Smooth muscle cell (in vitro differentiated cells): ENCODE measurements at regions not wholly inside any gene's neighbourhood (a gene's known extent, or its start where the extent isn't known, plus 50 kb on each side); places are given as distances from the start of the nearest gene placed in this dataset.
"Not testable (repeated sequence)": the region's sequence is repeated elsewhere in the genome, so short reads cannot be mapped to it uniquely, and the experiment has no call there.

ENCODE experiments used
- DNase-seq: peaks from one replicate; lab custom pipeline; 2025; ENCODE audit not compliant: unreplicated experiment; lab: John Stamatoyannopoulos, UW
- H2AFZ ChIP-seq: fragments of 200-600 bp; sonication (generic); 2 replicates; pipeline ENCODE4 v1.6.0; 2016; ENCODE audit warnings: antibody characterized with exemption, low read depth, mild to moderate bottlenecking
- H3F3A ChIP-seq: fragments of 200-600 bp; sonication (generic); 2 replicates; pipeline ENCODE4 v1.6.0; 2017; ENCODE audit warnings: antibody characterized with exemption, low read depth
- H3K27ac ChIP-seq: fragments of 200-600 bp; sonication (generic); 2 replicates; pipeline ENCODE4 v1.5.1; 2016; ENCODE audit warnings: low read depth, mild to moderate bottlenecking
- H3K27me3 ChIP-seq: fragments of 200-600 bp; sonication (generic); 2 replicates; pipeline ENCODE4 v1.6.1; 2016; ENCODE audit warnings: low read depth, mild to moderate bottlenecking
- H3K36me3 ChIP-seq: fragments of 200-600 bp; sonication (generic); 2 replicates; pipeline ENCODE4 v1.5.1; 2016; ENCODE audit warnings: low read depth
- H3K4me1 ChIP-seq: fragments of 200-600 bp; sonication (generic); 2 replicates; pipeline ENCODE4 v1.5.1; 2016; ENCODE audit warnings: low read depth
- H3K4me2 ChIP-seq: fragments of 200-600 bp; sonication (generic); 2 replicates; pipeline ENCODE4 v1.6.0; 2016; ENCODE audit warnings: mild to moderate bottlenecking
- H3K4me3 ChIP-seq: fragments of 200-600 bp; sonication (generic); 2 replicates; pipeline ENCODE4 v1.5.1; 2016; ENCODE audit warnings: mild to moderate bottlenecking
- H3K79me2 ChIP-seq: fragments of 200-600 bp; sonication (generic); 2 replicates; pipeline ENCODE4 v1.6.0; 2016; ENCODE audit warnings: low read depth, mild to moderate bottlenecking
- H3K9ac ChIP-seq: fragments of 200-600 bp; sonication (generic); 2 replicates; pipeline ENCODE4 v1.6.0; 2016; ENCODE audit warnings: low read depth
- H3K9me3 ChIP-seq: fragments of 200-600 bp; sonication (generic); replicated peaks from 2 replicates; pipeline ENCODE4 v1.5.1; 2016; ENCODE audit warnings: low read depth
- H4K20me1 ChIP-seq: fragments of 200-600 bp; sonication (generic); 2 replicates; pipeline ENCODE4 v1.6.0; 2016; ENCODE audit warnings: low read depth
- WGBS: methylation state at CpG from one replicate; pipeline ENCODE4 v1.1.7; 2016; ENCODE audit warnings: low lambda C conversion rate; 5-methylcytosine and 5-hydroxymethylcytosine counted together
- TF ChIP-seq, protein P1 (sequence below): fragments of 200-600 bp; sonication (generic); IDR thresholded peaks from 2 replicates; pipeline ENCODE4 v1.5.1; 2017; ENCODE audit warnings: borderline replicate concordance, mild to moderate bottlenecking, antibody characterized with exemption; ENCODE audit not compliant: insufficient read depth, poor library complexity, severe bottlenecking

DNA sequence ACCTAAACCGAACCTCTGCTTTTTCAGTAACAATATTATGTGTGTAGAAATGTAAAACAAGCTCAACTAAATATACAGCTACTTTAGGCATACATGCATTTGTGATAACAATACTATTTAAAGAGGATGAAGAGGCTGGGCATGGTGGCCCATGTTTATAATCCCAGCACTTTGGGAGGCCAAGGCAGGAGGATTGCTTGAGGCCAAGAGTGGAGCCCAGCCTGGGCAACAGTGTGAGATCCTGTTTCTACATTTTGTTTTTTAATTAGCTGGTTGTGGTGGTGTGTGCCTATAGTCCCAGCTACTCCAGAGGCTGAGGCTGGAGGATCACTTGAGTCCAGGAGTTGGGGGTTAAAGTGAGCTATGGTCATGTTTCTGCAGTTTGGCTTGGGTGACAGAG, 73.6 kb upstream of the LYPLAL1 start:
- no peaks in the 10 kb centered on the region for H4K20me1 ChIP-seq
- TF ChIP-seq, protein P1, sequence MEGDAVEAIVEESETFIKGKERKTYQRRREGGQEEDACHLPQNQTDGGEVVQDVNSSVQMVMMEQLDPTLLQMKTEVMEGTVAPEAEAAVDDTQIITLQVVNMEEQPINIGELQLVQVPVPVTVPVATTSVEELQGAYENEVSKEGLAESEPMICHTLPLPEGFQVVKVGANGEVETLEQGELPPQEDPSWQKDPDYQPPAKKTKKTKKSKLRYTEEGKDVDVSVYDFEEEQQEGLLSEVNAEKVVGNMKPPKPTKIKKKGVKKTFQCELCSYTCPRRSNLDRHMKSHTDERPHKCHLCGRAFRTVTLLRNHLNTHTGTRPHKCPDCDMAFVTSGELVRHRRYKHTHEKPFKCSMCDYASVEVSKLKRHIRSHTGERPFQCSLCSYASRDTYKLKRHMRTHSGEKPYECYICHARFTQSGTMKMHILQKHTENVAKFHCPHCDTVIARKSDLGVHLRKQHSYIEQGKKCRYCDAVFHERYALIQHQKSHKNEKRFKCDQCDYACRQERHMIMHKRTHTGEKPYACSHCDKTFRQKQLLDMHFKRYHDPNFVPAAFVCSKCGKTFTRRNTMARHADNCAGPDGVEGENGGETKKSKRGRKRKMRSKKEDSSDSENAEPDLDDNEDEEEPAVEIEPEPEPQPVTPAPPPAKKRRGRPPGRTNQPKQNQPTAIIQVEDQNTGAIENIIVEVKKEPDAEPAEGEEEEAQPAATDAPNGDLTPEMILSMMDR: no peak
- H3K9me3 ChIP-seq: no peaks in the 10 kb centered on the region
- no peaks in the 10 kb centered on the region for H3K36me3 ChIP-seq
- no peaks in the 10 kb centered on the region for H3F3A ChIP-seq
- no peaks in the 10 kb centered on the region for H3K27me3 ChIP-seq
- H3K79me2 ChIP-seq: no peaks in the 10 kb centered on the region
- H2AFZ ChIP-seq: no peak overlapping the region
- H3K27ac ChIP-seq: no peak overlapping the region
- H3K9ac ChIP-seq: no peak overlapping the region
- no peak overlapping the region for H3K4me3 ChIP-seq
- no peak overlapping the region for H3K4me2 ChIP-seq
- no peaks in the 10 kb centered on the region for H3K4me1 ChIP-seq
- 91% methylated on average over 1 of the region's 1 CpG for WGBS
- no peak for DNase-seq

DNA sequence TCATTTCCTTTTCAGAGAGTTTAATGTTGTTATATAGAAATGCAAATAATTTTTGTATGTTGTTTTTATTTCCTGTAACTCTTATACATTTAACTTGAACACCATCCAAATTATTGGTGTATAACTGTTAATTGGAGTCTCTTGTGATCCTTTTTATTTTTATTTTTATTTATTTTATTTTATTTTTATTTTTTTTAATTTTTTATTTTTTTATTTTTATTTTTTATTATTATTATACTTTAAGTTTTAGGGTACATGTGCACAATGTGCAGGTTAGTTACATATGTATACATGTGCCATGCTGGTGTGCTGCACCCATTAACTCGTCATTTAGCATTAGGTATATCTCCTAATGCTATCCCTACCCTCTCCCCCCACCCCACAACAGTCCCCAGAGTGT, 71.2 kb upstream of the LYPLAL1 start:
- H3F3A ChIP-seq, H3K9me3 ChIP-seq, H2AFZ ChIP-seq, H3K4me3 ChIP-seq, H3K27me3 ChIP-seq, H3K4me1 ChIP-seq, H3K79me2 ChIP-seq, H3K4me2 ChIP-seq, H3K36me3 ChIP-seq, H3K9ac ChIP-seq, DNase-seq, H4K20me1 ChIP-seq, H3K27ac ChIP-seq: not testable (repeated sequence)
- WGBS: 75% methylated on average over 1 of the region's 1 CpG

DNA sequence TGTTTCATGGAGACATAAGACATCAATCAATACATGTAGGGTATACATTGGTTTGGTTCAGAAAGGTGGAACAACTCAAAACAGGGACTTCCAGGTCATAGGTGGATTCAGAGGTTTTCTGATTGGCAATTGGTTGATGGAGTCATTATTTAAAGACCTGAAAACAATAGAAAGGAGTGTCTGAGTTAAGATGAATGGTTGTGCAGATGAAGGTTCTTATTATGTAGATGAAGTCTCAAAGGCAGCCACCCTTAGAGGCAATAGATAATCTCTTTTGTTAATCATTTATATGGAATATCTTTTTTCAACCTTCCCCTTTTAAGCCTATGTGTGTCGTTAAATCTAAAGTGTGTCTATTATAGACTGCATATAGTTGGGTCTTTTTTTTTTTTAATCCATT, 67.8 kb upstream of the LYPLAL1 start:
- DNase-seq: no peak
- Histone ChIP-seq H3K36me3 (no peaks in the 10 kb centered on the region), H3K4me3 (no peak overlapping the region), H4K20me1 (no peaks in the 10 kb centered on the region), H3K27ac (no peak overlapping the region), H3K27me3 (no peaks in the 10 kb centered on the region), H3K79me2 (no peaks in the 10 kb centered on the region), H3K4me2 (no peak overlapping the region), H3F3A (no peaks in the 10 kb centered on the region), H3K4me1 (no peaks in the 10 kb centered on the region), H3K9ac (no peak overlapping the region), H3K9me3 (no peaks in the 10 kb centered on the region), H2AFZ (no peak overlapping the region)
- WGBS: 88% methylated on average over 1 of the region's 1 CpG
- TF ChIP-seq, protein P1: no peak

DNA sequence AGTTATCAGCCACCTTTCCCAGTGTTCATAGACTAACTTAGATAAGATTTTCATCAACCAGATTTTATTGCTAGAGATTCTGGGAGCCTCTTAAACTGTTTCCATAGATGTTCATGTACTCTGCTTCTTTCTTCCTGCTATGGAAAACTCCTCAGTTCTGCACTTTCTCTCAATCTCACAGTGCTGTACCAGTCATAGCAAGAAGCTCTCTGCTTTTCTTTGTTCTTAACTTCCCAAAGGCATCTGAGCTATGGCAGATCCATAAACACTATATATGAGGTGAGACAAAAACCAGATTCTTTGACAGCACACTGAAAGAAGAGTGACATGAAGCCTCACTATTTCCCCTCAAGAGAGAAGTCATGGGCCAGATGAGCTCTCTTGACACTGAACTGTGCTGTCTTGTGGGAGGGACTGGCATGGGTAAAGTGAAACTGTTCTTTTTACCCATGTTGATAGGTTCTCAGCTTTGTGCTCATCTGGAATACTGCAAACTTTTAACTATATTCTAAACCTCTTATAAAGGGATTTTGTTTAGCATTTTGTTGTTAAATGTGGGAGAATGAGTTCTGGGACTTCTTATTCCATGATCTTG, 64.2 kb upstream of the LYPLAL1 start:
- H3K4me3 ChIP-seq: no peak overlapping the region
- H3K9me3 ChIP-seq: no peaks in the 10 kb centered on the region
- no peaks in the 10 kb centered on the region for H3K27me3 ChIP-seq
- no peaks in the 10 kb centered on the region for H3K36me3 ChIP-seq
- DNase-seq: no peak
- H2AFZ ChIP-seq: peak overlapping the region; percentile 46
- no peaks in the 10 kb centered on the region for H4K20me1 ChIP-seq
- no peak overlapping the region for H3K4me2 ChIP-seq
- no peaks in the 10 kb centered on the region for H3F3A ChIP-seq
- no peak overlapping the region for H3K9ac ChIP-seq
- H3K4me1 ChIP-seq: no peaks in the 10 kb centered on the region
- TF ChIP-seq, protein P1: no peak
- H3K79me2 ChIP-seq: no peaks in the 10 kb centered on the region
- H3K27ac ChIP-seq: no peak overlapping the region
